CD4-positive, alpha-beta T cell treated with Interleukin-1 beta for 1 hour (primary cell): ENCODE measurements at regions not wholly inside any gene's neighbourhood (a gene's known extent, or its start where the extent isn't known, plus 50 kb on each side); places are given as distances from the start of the nearest gene placed in this dataset.

ENCODE experiments used
- DNase-seq, 2 donors: peaks; one replicate each; pipeline ENCODE4 v3.0.0-alpha.2; 2020 to 2022

- no peak for DNase-seq
Observed at GRCh38 chr11:127105593-127106541, 105.3 kb upstream of the KIRREL3 start.

- DNase-seq, result no peak
Observed at GRCh38 chr11:127103586-127104388, 103.2 kb upstream of the KIRREL3 start.

- DNase-seq, result no peak
Observed at GRCh38 chr11:127098684-127099083, 98.1 kb upstream of the KIRREL3 start.

GRCh38 chr11:127080735-127081134, 80.2 kb upstream of the KIRREL3 start:
- no peak for DNase-seq

- DNase-seq, result no peak
Observed at GRCh38 chr11:127075758-127076157, 75.2 kb upstream of the KIRREL3 start.

GRCh38 chr11:127074151-127074761, 73.7 kb upstream of the KIRREL3 start:
- DNase-seq, result no peak

GRCh38 chr11:127073621-127074020, 73.1 kb upstream of the KIRREL3 start:
- DNase-seq, result no peak

- DNase-seq, result no peak
Observed at GRCh38 chr11:127071606-127072005, 71.0 kb upstream of the KIRREL3 start.

- DNase-seq, result no peak
Observed at GRCh38 chr11:127070808-127071207, 70.2 kb upstream of the KIRREL3 start.

GRCh38 chr11:127066401-127067090, 66.0 kb upstream of the KIRREL3 start:
- no peak for DNase-seq

GRCh38 chr11:127063241-127063640, 62.7 kb upstream of the KIRREL3 start:
- no peak for DNase-seq

- no peak for DNase-seq
Observed at GRCh38 chr11:127061947-127062346, 61.4 kb upstream of the KIRREL3 start.

GRCh38 chr11:127059750-127060149, 59.2 kb upstream of the KIRREL3 start:
- DNase-seq, result no peak

- DNase-seq, result no peak
Observed at GRCh38 chr11:127059286-127059685, 58.7 kb upstream of the KIRREL3 start.

- DNase-seq, result no peak
Observed at GRCh38 chr11:127058524-127058923, 58.0 kb upstream of the KIRREL3 start.

GRCh38 chr11:127057126-127057525, 56.6 kb upstream of the KIRREL3 start:
- DNase-seq, result no peak

- no peak for DNase-seq
Observed at GRCh38 chr11:127056338-127056971, 55.9 kb upstream of the KIRREL3 start.

- DNase-seq, result no peak
Observed at GRCh38 chr11:127055236-127055635, 54.7 kb upstream of the KIRREL3 start.

GRCh38 chr11:127054153-127054552, 53.6 kb upstream of the KIRREL3 start:
- no peak for DNase-seq

- no peak for DNase-seq
Observed at GRCh38 chr11:127052404-127052803, 51.8 kb upstream of the KIRREL3 start.
